Astrocyte of the cerebellum (primary cell): ENCODE measurements at regions not wholly inside any gene's neighbourhood (a gene's known extent, or its start where the extent isn't known, plus 50 kb on each side); places are given as distances from the start of the nearest gene placed in this dataset.

ENCODE experiments used
- DNase-seq: peaks from one replicate; pipeline ENCODE4 v3.0.0-alpha.2; 2011; ENCODE audit warnings: low read depth
- H3K4me3 ChIP-seq: 2 replicates; pipeline ENCODE4 v1.5.1; 2011; ENCODE audit warnings: mild to moderate bottlenecking, low read depth, low read length, moderate library complexity
- CTCF ChIP-seq: IDR thresholded peaks from 2 replicates; pipeline ENCODE4 v1.5.1; 2012; ENCODE audit warnings: low read length, low read depth, moderate library complexity, mild to moderate bottlenecking; ENCODE audit errors: missing control alignments
- in situ Hi-C: cut with HindIII; loops from 2 replicates; pipeline ENCODE4 v1.10.0; 2017; ENCODE audit warnings: low sequenced_read_pairs

DNA sequence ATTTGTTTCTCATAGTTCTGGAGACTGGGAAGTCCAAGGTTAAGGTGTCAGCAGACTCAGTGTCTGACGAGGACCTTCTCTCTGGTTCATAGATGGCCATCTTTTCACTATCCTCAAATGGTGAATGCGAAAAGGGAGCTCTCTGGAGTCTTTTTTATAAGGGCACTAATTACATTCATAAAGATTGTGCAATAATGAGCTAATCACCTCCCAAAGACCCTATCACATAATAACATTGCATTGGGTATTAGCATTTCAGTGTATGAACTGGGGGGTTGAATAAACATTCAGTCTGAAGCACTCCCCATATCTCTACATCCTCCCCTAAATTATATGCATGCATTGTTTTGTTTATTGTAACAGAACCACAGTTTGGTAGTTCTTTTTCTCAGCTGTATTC is 1086.5 kb downstream of the CDH11 start:
- no peak for DNase-seq
- H3K4me3 ChIP-seq = no peak overlapping the region
- TF ChIP-seq CTCF = no peak
- in situ Hi-C loops = no loop called here

DNA sequence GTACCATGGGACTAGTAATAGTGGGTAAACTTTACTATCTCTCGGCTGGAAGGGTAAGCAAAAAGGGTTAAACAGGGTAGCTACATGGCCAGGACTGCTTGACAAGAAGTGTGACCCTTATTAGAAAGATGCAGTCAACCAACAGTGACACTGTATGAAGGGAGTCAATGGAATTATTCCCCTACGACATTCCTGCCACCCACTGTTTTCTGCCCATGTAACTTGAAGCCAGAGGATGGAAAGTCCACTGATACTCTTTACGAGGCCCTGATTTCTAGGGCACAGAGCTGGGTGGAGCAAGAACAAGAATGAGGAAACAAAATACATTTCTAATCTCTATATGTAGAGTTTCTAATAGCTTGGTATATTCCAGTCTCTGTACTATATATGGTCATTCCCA is 1102.5 kb downstream of the CDH11 start:
- no peak for TF ChIP-seq CTCF
- in situ Hi-C loops = no loop called here
- no peak overlapping the region for H3K4me3 ChIP-seq
- DNase-seq = no peak

DNA sequence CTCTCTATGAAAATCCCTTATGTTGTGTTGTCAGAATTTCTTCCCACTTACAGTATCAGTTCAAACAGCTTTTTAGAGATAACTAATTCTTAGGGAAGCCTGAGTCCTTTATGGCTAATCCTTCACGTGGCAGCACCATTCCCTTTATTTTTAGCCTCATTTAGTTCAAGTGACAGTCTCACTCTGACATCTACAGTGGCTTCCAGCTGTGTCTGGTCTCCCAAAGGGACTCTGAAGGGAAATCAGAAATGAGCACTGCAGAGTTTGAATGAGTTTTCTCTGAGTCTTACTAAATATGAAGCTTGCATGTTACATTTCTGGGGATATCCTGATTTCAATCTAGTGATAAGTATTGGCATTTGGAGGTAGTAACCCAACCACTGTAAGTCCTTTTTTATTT is 1104.1 kb downstream of the CDH11 start:
- in situ Hi-C loops = no loop called here
- no peak for TF ChIP-seq CTCF
- no peak for DNase-seq
- no peak overlapping the region for H3K4me3 ChIP-seq

DNA sequence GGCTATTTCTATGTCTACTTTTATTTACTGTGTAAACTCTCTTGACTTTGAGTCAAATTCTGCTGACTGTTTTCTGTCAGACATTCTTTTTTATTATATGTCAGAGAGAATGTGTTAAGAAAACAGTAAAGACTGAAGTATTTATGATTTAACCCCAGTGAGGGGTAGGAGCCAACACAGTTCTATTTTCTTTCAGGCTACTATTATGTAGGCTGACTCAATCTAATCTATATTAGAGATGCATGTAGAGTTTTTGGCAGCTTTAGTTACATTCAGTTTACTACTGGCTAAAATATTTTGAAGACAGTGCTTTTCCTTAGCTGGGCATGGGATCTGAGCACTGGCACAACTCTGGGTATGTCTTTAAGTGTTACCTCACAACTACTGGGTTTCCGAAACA is 1108.0 kb downstream of the CDH11 start:
- no peak for DNase-seq
- no peak overlapping the region for H3K4me3 ChIP-seq
- TF ChIP-seq CTCF = no peak
- in situ Hi-C loops = no loop called here

GRCh38 chr16:64012166-64012565 is 1109.7 kb downstream of the CDH11 start:
- no peak for DNase-seq
- H3K4me3 ChIP-seq = no peak overlapping the region
- no peak for TF ChIP-seq CTCF
- in situ Hi-C loops = no loop called here

DNA sequence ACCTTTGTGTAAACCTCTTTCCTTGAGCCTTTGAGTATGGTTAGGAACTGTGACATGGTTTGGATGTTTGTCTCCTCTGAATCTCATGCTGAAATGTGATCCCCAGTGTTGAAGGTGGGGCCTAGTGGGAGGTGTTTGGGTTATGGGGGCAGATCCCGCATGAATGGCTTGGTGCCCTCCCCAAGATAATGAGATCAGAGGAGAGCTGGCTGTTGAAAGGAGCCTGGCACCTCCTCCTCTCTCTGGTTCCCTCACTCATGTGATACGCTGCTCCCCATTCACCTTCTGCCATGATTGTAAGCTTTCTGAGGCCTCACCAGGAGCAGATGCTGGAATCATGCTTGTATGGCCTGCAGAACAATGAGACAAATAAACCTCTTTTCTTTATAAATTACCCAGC is 1110.2 kb downstream of the CDH11 start:
- H3K4me3 ChIP-seq = no peak overlapping the region
- no peak for DNase-seq
- no peak for TF ChIP-seq CTCF
- in situ Hi-C loops = no loop called here

DNA sequence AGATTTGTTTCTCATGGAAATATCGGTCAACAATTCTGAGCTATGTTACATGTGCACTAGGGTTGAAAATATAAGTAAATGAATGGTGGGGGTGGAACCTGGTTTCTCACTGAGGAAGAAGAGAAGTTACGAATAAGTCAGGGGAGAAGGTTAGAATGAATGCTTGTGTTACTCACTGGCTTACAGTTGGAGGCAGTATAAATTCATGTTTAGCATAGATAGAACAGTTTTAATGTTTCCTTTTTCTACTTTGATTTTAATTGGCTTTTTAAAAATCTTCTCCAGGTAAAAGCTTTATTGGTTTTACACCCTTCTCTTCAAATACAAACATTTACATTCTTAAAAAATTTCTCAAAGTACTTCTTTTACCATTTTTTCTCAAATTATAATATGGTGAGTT is 1113.7 kb downstream of the CDH11 start:
- DNase-seq = no peak
- no peak overlapping the region for H3K4me3 ChIP-seq
- no peak for TF ChIP-seq CTCF
- in situ Hi-C loops = no loop called here
